ENCODE measurements at regions not wholly inside any gene's neighbourhood (a gene's known extent, or its start where the extent isn't known, plus 50 kb on each side); places are given as distances from the start of the nearest gene placed in this dataset.

DNA sequence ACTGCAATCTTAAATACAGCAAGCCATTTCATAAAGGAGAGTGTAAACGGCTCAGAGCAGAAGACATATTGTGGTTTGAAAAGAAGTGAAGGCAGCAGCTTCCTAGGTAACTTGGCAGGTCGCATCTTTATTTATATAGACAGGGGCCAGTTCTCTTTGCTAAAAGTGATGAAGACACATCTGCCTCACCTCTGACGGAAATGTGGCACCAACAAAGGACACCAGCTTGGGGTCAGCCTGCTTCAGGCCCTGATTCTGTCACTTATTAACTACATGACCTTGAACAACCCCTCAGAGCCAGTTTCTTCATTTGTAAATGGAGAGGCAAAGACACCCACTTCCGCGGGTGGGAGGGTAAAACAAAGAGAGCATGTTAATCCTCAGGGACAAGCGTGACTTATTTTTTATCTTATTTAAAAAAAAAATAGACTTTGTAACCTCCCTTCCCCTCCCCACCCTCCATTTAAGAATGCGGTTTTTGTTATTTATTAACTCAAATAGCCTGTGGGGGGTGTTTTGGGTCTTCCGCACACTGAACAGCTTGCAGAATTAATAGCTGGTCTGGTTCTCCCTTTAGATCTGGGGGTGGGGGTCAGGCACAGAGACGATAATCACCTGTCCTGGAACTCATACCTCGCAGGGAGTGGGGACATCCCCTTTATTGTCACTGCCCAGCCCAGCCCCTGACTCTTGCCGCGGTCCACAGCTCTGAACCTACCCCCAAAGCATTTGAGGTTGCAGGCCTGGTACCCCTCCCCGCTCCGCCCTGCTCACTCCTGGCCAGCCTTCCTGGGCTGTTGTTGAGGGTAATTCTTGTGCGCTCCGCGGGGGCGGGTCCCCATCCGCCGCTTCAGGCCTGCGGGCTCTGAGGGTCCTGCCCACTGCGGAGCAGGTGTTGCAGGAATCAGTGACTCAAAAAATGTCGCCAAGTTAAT is 64.2 kb upstream of the TMEM17 start:
- no peak for TF ChIP-seq POLR2AphosphoS5 (IDR thresholded peaks at IDR 0.05; ENCODE audit: borderline replicate concordance, low read depth, low read length)
- no peak for TF ChIP-seq FOXP2 (optimal IDR thresholded peaks at IDR 0.05; ENCODE audit: control extremely low read depth, extremely low read length, insufficient read depth)
- no peak for TF ChIP-seq EZH2 (IDR thresholded peaks at IDR 0.05)

Data from SK-N-MC (cell line).